GM20431 (cell line): ENCODE measurements at regions not wholly inside any gene's neighbourhood (a gene's known extent, or its start where the extent isn't known, plus 50 kb on each side); places are given as distances from the start of the nearest gene placed in this dataset.

Experiments
- in situ Hi-C: fragments of 300-500 bp; cut with MseI, MboI; formaldehyde crosslinking; loops from one replicate; pipeline ENCODE4 v1.15.0; 2020; ENCODE audit warnings: low sequenced_read_pairs; ENCODE audit not compliant: unreplicated experiment

GRCh38 chr9:106800701-106801270 is 62.2 kb upstream of the ZNF462 start:
- in situ Hi-C loops, result no loop called here

DNA sequence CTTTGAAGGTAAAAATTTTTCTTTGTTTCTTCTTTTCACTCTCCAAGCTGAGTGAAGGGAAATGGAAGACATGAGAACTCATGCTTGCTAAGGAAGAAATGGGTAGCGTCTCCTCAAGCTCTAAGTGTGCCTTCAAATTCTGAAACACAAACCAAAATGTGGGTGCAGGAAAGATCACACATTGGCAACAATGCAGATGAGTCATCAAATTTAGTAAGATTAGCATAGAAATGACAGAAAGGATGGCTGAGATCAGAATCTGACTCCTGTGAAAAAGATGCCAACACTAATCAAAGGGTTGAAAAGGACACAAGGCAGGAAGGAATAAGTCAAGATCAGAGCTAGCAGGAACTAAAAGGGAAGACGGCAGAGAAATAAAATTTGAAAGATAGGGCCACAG is 61.1 kb upstream of the ZNF462 start:
- in situ Hi-C loops, result no loop called here
